Endothelial cell of umbilical vein (primary cell): ENCODE measurements at regions not wholly inside any gene's neighbourhood (a gene's known extent, or its start where the extent isn't known, plus 50 kb on each side); places are given as distances from the start of the nearest gene placed in this dataset.

Experiments
- BruUV-seq: library from RNA; stranded (reverse); fragments of 400-500 nt; replicated peaks from 2 replicates; lab custom pipeline; 2021; lab: Mats Ljungman, UMichigan
- CTCF ChIA-PET: fragments of 300-600, 350-600 bp; sonication (Branson Sonifier 250); formaldehyde crosslinking; loops from one replicate; lab custom pipeline; 2021; ENCODE audit warnings: antibody characterized with exemption, inconsistent platforms; lab: Charles Lee
- POLR2A ChIA-PET: fragments of 300-600, 350-600 bp; sonication (Branson Sonifier 250); formaldehyde crosslinking; loops from one replicate; lab custom pipeline; 2021; ENCODE audit warnings: antibody characterized with exemption, inconsistent platforms; lab: Charles Lee
- DNase-seq: peaks from one replicate; pipeline ENCODE4 v3.0.0-alpha.2; 2011; ENCODE audit warnings: low read depth, low spot score
- FAIRE-seq: peaks from 2 replicates; lab custom pipeline; 2011; peaks lifted over from hg19 to GRCh38; lab: Jason Lieb, UNC
- H2AFZ ChIP-seq: 2 replicates; pipeline ENCODE4 v1.6.0; 2012; ENCODE audit warnings: low read depth, low read length, control low read depth, inconsistent platforms
- H3K27ac ChIP-seq: 2 replicates; pipeline ENCODE4 v1.5.1; 2011; ENCODE audit warnings: low read depth, mild to moderate bottlenecking, control low read depth, low read length, moderate library complexity; ENCODE audit not compliant: insufficient read depth
- H3K27me3 ChIP-seq, 2 experiments: 2 replicates each; pipeline versions ENCODE4 v1.6.0 to v1.6.1; 2011; ENCODE audit warnings: low read length in 2 of 2, mixed read lengths in 1 of 2; ENCODE audit not compliant: control insufficient read depth in 2 of 2, insufficient read depth in 2 of 2
- H3K36me3 ChIP-seq, 2 experiments: 2 replicates in 1 of 2; 3 replicates in 1 of 2; pipeline ENCODE4 v1.5.1; 2011; ENCODE audit warnings: low read length in 2 of 2, mild to moderate bottlenecking in 1 of 2, moderate library complexity in 1 of 2; ENCODE audit not compliant: control insufficient read depth in 2 of 2, insufficient read depth in 2 of 2; ENCODE audit errors: extremely low read depth in 1 of 2
- H3K4me1 ChIP-seq: 3 replicates; pipeline ENCODE4 v1.5.1; 2011; ENCODE audit warnings: mild to moderate bottlenecking, low read length; ENCODE audit not compliant: control insufficient read depth, insufficient read depth; ENCODE audit errors: extremely low read depth
- H3K4me2 ChIP-seq: 2 replicates; pipeline ENCODE4 v1.6.1; 2011; ENCODE audit warnings: low read length, control low read depth, mixed read lengths; ENCODE audit not compliant: insufficient read depth
- H3K4me3 ChIP-seq, 3 experiments: fragments of 200-600 bp in 1 of 3; sonication (generic), shearing (Covaris generic) in 1 of 3; replicated peaks in 1 of 3; 2 replicates each; pipeline ENCODE4 v1.5.1; 2011 to 2016; ENCODE audit warnings: control low read depth in 3 of 3, low read length in 3 of 3, mild to moderate bottlenecking in 2 of 3, inconsistent platforms in 1 of 3, low read depth in 1 of 3, moderate library complexity in 1 of 3; ENCODE audit not compliant: insufficient read depth in 1 of 3
- H3K79me2 ChIP-seq: 2 replicates; pipeline ENCODE4 v1.6.0; 2012; ENCODE audit warnings: low read length, inconsistent platforms; ENCODE audit not compliant: control insufficient read depth, insufficient read depth
- H3K9ac ChIP-seq: replicated peaks from 2 replicates; pipeline ENCODE3; 2011; ENCODE audit warnings: low read length, control low read depth; ENCODE audit not compliant: insufficient read depth; ENCODE audit errors: extremely low read depth
- H3K9me1 ChIP-seq: replicated peaks from 3 replicates; pipeline ENCODE4 v1.6.0; 2011; ENCODE audit warnings: mild to moderate bottlenecking, low read length; ENCODE audit not compliant: control insufficient read depth, insufficient read depth; ENCODE audit errors: extremely low read depth
- H3K9me3 ChIP-seq: replicated peaks from 2 replicates; pipeline ENCODE4 v1.5.1; 2012; ENCODE audit warnings: low read length, inconsistent platforms; ENCODE audit not compliant: control insufficient read depth, insufficient read depth
- H4K20me1 ChIP-seq: replicated peaks from 2 replicates; pipeline ENCODE3; 2011; ENCODE audit warnings: mild to moderate bottlenecking, low read length; ENCODE audit not compliant: control insufficient read depth, insufficient read depth; ENCODE audit errors: extremely low read depth
- EZH2 ChIP-seq: IDR thresholded peaks from 2 replicates; pipeline ENCODE4 v1.6.1; 2012; ENCODE audit warnings: borderline replicate concordance, low read depth, mild to moderate bottlenecking, moderate library complexity, low read length, inconsistent platforms; ENCODE audit not compliant: severe bottlenecking
- FOS ChIP-seq: IDR thresholded peaks from 2 replicates; pipeline ENCODE4 v1.6.1; 2011; ENCODE audit warnings: mild to moderate bottlenecking, low read length, moderate library complexity, borderline replicate concordance; ENCODE audit not compliant: insufficient read depth
- GATA2 ChIP-seq: IDR thresholded peaks from 2 replicates; pipeline ENCODE4 v1.7.0; 2011; ENCODE audit warnings: low read depth, mild to moderate bottlenecking, moderate library complexity, mixed read lengths, low read length; ENCODE audit not compliant: insufficient read length, insufficient read depth
- JUN ChIP-seq: IDR thresholded peaks from 2 replicates; pipeline ENCODE4 v1.6.1; 2011; ENCODE audit warnings: borderline replicate concordance, low read depth; ENCODE audit not compliant: insufficient read length, insufficient read depth
- MYC ChIP-seq: IDR thresholded peaks from one replicate; pipeline ENCODE4 v1.6.1; 2011; ENCODE audit warnings: mild to moderate bottlenecking, low read depth, low read length
- POLR2A ChIP-seq: IDR thresholded peaks from 2 replicates; pipeline ENCODE4 v1.6.1; 2012; ENCODE audit warnings: low read depth, mild to moderate bottlenecking, control low read depth, low read length
- POLR2AphosphoS5 ChIP-seq: IDR thresholded peaks from 2 replicates; pipeline ENCODE4 v1.6.1; 2012; ENCODE audit warnings: low read depth, mild to moderate bottlenecking, control low read depth, low read length, moderate library complexity; ENCODE audit not compliant: insufficient read depth
- dilution Hi-C: fragments of 300-500 bp; cut with MboI; formaldehyde crosslinking; loops from one replicate; pipeline ENCODE4 v1.15.0; 2019; ENCODE audit warnings: low sequenced_read_pairs; ENCODE audit not compliant: extremely low pct_ligation_motif_present
- intact Hi-C: fragments of 100-400 bp; cut with micrococcal nuclease; formaldehyde crosslinking; loops from one replicate; pipeline ENCODE4 v1.10.0; 2022
- TF ChIP-seq, protein P1 (sequence below), 2 donors: IDR thresholded peaks; 1 replicate in 1 of 2; 2 replicates in 1 of 2; pipeline ENCODE4 v1.5.1; 2011; ENCODE audit warnings: low read length in 2 of 2, mild to moderate bottlenecking in 2 of 2, moderate library complexity in 2 of 2, control low read depth in 1 of 2, inconsistent platforms in 1 of 2, low read depth in 1 of 2; ENCODE audit not compliant: insufficient read depth in 1 of 2; ENCODE audit errors: extremely low read depth in 1 of 2
- TF ChIP-seq, protein P2 (sequence below): IDR thresholded peaks from 2 replicates; pipeline ENCODE4 v1.6.1; 2011; ENCODE audit not compliant: insufficient read depth, insufficient read length

DNA sequence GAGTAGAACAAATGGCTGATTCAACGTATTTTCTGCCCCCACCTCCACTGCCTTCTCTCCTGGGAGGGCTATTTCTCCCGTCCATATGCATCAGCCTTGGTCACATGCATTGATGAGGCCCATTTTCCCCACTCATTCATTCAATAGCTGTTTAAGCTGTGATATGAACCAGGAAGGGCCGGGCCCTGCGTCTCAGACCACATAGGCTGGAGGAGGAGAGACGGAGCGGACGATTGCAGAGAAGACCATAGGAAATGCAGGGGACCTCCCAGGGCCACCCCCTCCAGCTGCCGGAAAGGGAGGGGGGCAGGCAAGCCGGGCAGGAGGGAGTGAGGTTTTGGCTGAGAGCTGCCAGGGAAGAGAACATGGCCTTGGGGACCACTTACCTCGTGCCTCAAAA, 104.4 kb upstream of the TMEM132D start:
- no peak overlapping the region for H3K9ac ChIP-seq
- no peak for FAIRE-seq
- no peaks in the 10 kb centered on the region for H3K4me1 ChIP-seq
- ChIA-PET POLR2A (no interaction called here), CTCF (no interaction called here)
- H3K27me3 ChIP-seq: no peaks in the 10 kb centered on the region
- TF ChIP-seq, protein P1, sequence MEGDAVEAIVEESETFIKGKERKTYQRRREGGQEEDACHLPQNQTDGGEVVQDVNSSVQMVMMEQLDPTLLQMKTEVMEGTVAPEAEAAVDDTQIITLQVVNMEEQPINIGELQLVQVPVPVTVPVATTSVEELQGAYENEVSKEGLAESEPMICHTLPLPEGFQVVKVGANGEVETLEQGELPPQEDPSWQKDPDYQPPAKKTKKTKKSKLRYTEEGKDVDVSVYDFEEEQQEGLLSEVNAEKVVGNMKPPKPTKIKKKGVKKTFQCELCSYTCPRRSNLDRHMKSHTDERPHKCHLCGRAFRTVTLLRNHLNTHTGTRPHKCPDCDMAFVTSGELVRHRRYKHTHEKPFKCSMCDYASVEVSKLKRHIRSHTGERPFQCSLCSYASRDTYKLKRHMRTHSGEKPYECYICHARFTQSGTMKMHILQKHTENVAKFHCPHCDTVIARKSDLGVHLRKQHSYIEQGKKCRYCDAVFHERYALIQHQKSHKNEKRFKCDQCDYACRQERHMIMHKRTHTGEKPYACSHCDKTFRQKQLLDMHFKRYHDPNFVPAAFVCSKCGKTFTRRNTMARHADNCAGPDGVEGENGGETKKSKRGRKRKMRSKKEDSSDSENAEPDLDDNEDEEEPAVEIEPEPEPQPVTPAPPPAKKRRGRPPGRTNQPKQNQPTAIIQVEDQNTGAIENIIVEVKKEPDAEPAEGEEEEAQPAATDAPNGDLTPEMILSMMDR (IDR thresholded peaks at IDR 0.05; ENCODE audit: extremely low read depth in 1 of 2, insufficient read depth in 1 of 2, low read depth in 1 of 2, low read length in 2 of 2): no peak
- TF ChIP-seq GATA2 (no peak), JUN (no peak), FOS (no peak), POLR2AphosphoS5 (no peak), EZH2 (no peak), MYC (no peak), POLR2A (no peak)
- TF ChIP-seq, protein P2, sequence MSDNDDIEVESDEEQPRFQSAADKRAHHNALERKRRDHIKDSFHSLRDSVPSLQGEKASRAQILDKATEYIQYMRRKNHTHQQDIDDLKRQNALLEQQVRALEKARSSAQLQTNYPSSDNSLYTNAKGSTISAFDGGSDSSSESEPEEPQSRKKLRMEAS: no peak
- H3K27ac ChIP-seq: no peak overlapping the region
- BruUV-seq: no TSS peak
- H3K9me1 ChIP-seq: no peaks in the 10 kb centered on the region
- DNase-seq: no peak
- intact Hi-C loops (no loop called here), dilution Hi-C loops (no loop called here)
- no peak overlapping the region for H2AFZ ChIP-seq
- H4K20me1 ChIP-seq: no peaks in the 10 kb centered on the region
- H3K9me3 ChIP-seq: no peaks in the 10 kb centered on the region
- no peak overlapping the region for H3K4me2 ChIP-seq
- no peaks in the 10 kb centered on the region for H3K36me3 ChIP-seq
- no peak overlapping the region for H3K4me3 ChIP-seq
- no peaks in the 10 kb centered on the region for H3K79me2 ChIP-seq
